Upper lobe of left lung (tissue), 4 donors: ENCODE measurements at regions not wholly inside any gene's neighbourhood (a gene's known extent, or its start where the extent isn't known, plus 50 kb on each side); places are given as distances from the start of the nearest gene placed in this dataset.

Experiments
- CTCF ChIP-seq, 6 experiments: fragments of 450-650 bp in 4 of 6; fragments of 200-600 bp in 2 of 6; sonication (generic) in 2 of 6; IDR thresholded peaks; one replicate each; pipeline ENCODE4 v1.5.1; 2016 to 2019; ENCODE audit warnings: antibody characterized with exemption in 6 of 6
- EP300 ChIP-seq, 4 donors: sonication (generic); formaldehyde crosslinking; IDR thresholded peaks; one replicate each; pipeline ENCODE4 v1.5.1; 2017; ENCODE audit warnings: antibody characterized with exemption in 4 of 4, control low read depth in 2 of 4
- POLR2A ChIP-seq, 4 donors: fragments of 450-650 bp; IDR thresholded peaks; one replicate each; pipeline ENCODE4 v1.5.1; 2016 to 2017; ENCODE audit warnings: antibody characterized with exemption in 4 of 4, mild to moderate bottlenecking in 2 of 4
- POLR2AphosphoS5 ChIP-seq, 2 donors: sonication (generic); formaldehyde crosslinking; IDR thresholded peaks; one replicate each; pipeline ENCODE4 v1.5.1; 2017; ENCODE audit warnings: antibody characterized with exemption in 2 of 2

GRCh38 chr17:30579610-30580315, 102.6 kb downstream of the GOSR1 start:
- TF ChIP-seq CTCF (IDR thresholded peaks at IDR 0.05) (no peak), POLR2A (IDR thresholded peaks at IDR 0.05) (no peak), POLR2AphosphoS5 (IDR thresholded peaks at IDR 0.05) (no peak), EP300 (IDR thresholded peaks at IDR 0.05) (no peak)
